K562 (cell line): ENCODE measurements at regions not wholly inside any gene's neighbourhood (a gene's known extent, or its start where the extent isn't known, plus 50 kb on each side); places are given as distances from the start of the nearest gene placed in this dataset.

Experiments used
- ATF4 ChIP-seq: fragments of 450-650 bp; formaldehyde crosslinking; IDR thresholded peaks from 2 replicates; pipeline ENCODE4 v1.4.0; 2022; ENCODE audit warnings: mild to moderate bottlenecking, moderate library complexity
- HBP1 ChIP-seq: fragments of 450-650 bp; formaldehyde crosslinking; IDR thresholded peaks from 2 replicates; pipeline ENCODE4 v1.4.0; 2022; ENCODE audit warnings: missing genetic modification characterization
- MAX ChIP-seq: sonication (generic); formaldehyde crosslinking; IDR thresholded peaks from 2 replicates; pipeline ENCODE4 v1.9.0; 2022; ENCODE audit warnings: mild to moderate bottlenecking, missing genetic modification reagents
- MTA1 ChIP-seq: fragments of 450-650 bp; IDR thresholded peaks from 2 replicates; pipeline ENCODE4 v1.6.1; 2017; ENCODE audit warnings: borderline replicate concordance
- MTA3 ChIP-seq: fragments of 450-650 bp; formaldehyde crosslinking; IDR thresholded peaks from 2 replicates; pipeline ENCODE4 v1.6.1; 2017; ENCODE audit warnings: mild to moderate bottlenecking, borderline replicate concordance
- PATZ1 ChIP-seq: fragments of 250-450 bp; sonication (Bioruptor Pico); IDR thresholded peaks from 2 replicates; pipeline ENCODE4 v1.5.0; 2020; ENCODE audit warnings: mild to moderate bottlenecking, borderline replicate concordance
- PHB2 ChIP-seq: fragments of 450-650 bp; IDR thresholded peaks from 2 replicates; pipeline ENCODE4 v1.6.1; 2017; ENCODE audit warnings: low read depth
- POLR3A ChIP-seq: IDR thresholded peaks from 2 replicates; pipeline ENCODE4 v1.6.1; 2011; ENCODE audit warnings: borderline replicate concordance, mild to moderate bottlenecking, moderate library complexity; ENCODE audit not compliant: insufficient read length, insufficient read depth; ENCODE audit errors: extremely low read depth
- POU5F1 ChIP-seq: fragments of 150-350 bp; IDR thresholded peaks from 2 replicates; pipeline ENCODE4 v1.6.1; 2014; ENCODE audit warnings: borderline replicate concordance, low read length, low read depth, mild to moderate bottlenecking; ENCODE audit not compliant: partially characterized antibody
- RBM25 ChIP-seq: fragments of 200-400 bp; formaldehyde crosslinking; IDR thresholded peaks from 2 replicates; pipeline ENCODE4 v1.6.1; 2018; ENCODE audit warnings: low read length, low read depth, moderate library complexity; ENCODE audit not compliant: severe bottlenecking
- RNF219 ChIP-seq: fragments of 250-450 bp; sonication (Bioruptor Pico); IDR thresholded peaks from 2 replicates; pipeline ENCODE4 v1.5.0; 2022; ENCODE audit warnings: mild to moderate bottlenecking
- ZEB2 ChIP-seq: fragments of 450-650 bp; IDR thresholded peaks from 2 replicates; pipeline ENCODE4 v1.6.1; 2016
- ZMIZ1 ChIP-seq, 2 experiments: fragments of 150-350 bp in 1 of 2; IDR thresholded peaks; 2 replicates each; pipeline ENCODE4 v1.6.1; 2012 to 2016; ENCODE audit warnings: low read depth in 2 of 2, low read length in 2 of 2, mild to moderate bottlenecking in 1 of 2, moderate library complexity in 1 of 2

- TF ChIP-seq RBM25 (peak; percentile 63), MAX (CRISPR knock-in tag) (peak; percentile 30; the same call in 1 of the 2 replicates), POLR3A (peak; percentile 99), RNF219 (CRISPR knock-in tag) (no peak), PATZ1 (CRISPR knock-in tag) (no peak), POU5F1 (no peak), HBP1 (CRISPR knock-in tag) (peak; percentile 82; the same call in 1 of the 2 replicates), PHB2 (no peak), ATF4 (peak; percentile 49; the same call in 1 of the 2 replicates), ZMIZ1 (IDR thresholded peaks at IDR 0.05; ENCODE audit: low read depth in 2 of 2, low read length in 2 of 2) (peak in 1 of 2 experiments; percentile 69; a peak in 2 of 4 replicates), MTA3 (peak; percentile 80), MTA1 (peak; percentile 86), ZEB2 (0 out of 2 replicates have a peak, but pooled peaks have one; percentile 52)
Observed at GRCh38 chr6:28747631-28748157, 176.1 kb downstream of the TRIM27 start (continued).
